Subcutaneous abdominal adipose tissue (tissue), 5 donors: ENCODE measurements at regions not wholly inside any gene's neighbourhood (a gene's known extent, or its start where the extent isn't known, plus 50 kb on each side); places are given as distances from the start of the nearest gene placed in this dataset.
"Not testable (repeated sequence)": the region's sequence is repeated elsewhere in the genome, so short reads cannot be mapped to it uniquely, and the experiment has no call there.

ENCODE experiments used
- H3K27ac ChIP-seq: one replicate; pipeline ENCODE4 v1.7.0; 2013; ENCODE audit warnings: low read depth, mild to moderate bottlenecking, inconsistent platforms, low read length, moderate library complexity
- H3K27me3 ChIP-seq, 5 donors: one replicate each; pipeline ENCODE4 v1.7.0; 2013; ENCODE audit warnings: low read length in 5 of 5, inconsistent platforms in 1 of 5; ENCODE audit not compliant: control insufficient read depth in 5 of 5, insufficient read depth in 4 of 5
- H3K36me3 ChIP-seq, 5 donors: one replicate each; pipeline ENCODE4 v1.7.0; 2013; ENCODE audit warnings: low read length in 5 of 5; ENCODE audit not compliant: control insufficient read depth in 5 of 5, insufficient read depth in 5 of 5
- H3K4me1 ChIP-seq, 5 donors: one replicate each; pipeline ENCODE4 v1.7.0; 2013; ENCODE audit warnings: low read length in 5 of 5, mild to moderate bottlenecking in 3 of 5, moderate library complexity in 1 of 5; ENCODE audit not compliant: control insufficient read depth in 5 of 5, insufficient read depth in 5 of 5
- H3K4me3 ChIP-seq, 5 donors: one replicate each; pipeline ENCODE4 v1.7.0; 2013; ENCODE audit warnings: low read length in 5 of 5, low read depth in 1 of 5
- H3K9ac ChIP-seq, 5 donors: one replicate each; pipeline ENCODE4 v1.7.0; 2013; ENCODE audit warnings: low read length in 5 of 5, mild to moderate bottlenecking in 4 of 5, moderate library complexity in 3 of 5
- H3K9me3 ChIP-seq, 5 donors: one replicate each; pipeline ENCODE4 v1.7.0; 2013; ENCODE audit warnings: low read length in 5 of 5; ENCODE audit not compliant: control insufficient read depth in 5 of 5
- donor health status: healthy.
- donor health status: healthy.
- donor health status: healthy.
- donor health status: healthy.
- donor health status: healthy.

DNA sequence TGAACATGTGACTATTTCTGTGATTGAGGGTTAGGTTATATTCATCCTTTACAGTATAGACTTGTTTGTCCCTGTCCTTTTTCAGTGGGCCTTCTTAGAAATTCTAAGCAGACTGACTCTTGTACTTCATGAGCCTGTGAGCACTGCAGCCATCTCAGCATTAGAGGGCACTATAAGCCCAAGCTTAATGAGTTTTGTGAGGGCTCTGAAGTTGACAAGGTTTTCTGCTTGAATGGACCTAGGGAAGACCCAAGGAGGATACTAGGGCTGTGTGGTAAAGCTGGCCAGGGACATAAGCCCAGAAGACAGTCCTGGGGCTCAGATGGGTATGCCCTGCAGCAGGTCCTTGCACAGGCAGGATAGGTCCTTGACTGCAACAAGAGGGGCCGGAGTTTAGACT lies 126.5 kb downstream of the MRPS30 start:
- H3K27me3 ChIP-seq = no peaks in the 10 kb centered on the region
- H3K4me1 ChIP-seq = no peaks in the 10 kb centered on the region
- no peaks in the 10 kb centered on the region for H3K36me3 ChIP-seq
- no peak overlapping the region for H3K9ac ChIP-seq
- H3K27ac ChIP-seq = no peak overlapping the region
- peaks cover 0 to 4% (median 0%) of the 10 kb centered on the region in 5 donors for H3K9me3 ChIP-seq
- H3K4me3 ChIP-seq = no peak overlapping the region

DNA sequence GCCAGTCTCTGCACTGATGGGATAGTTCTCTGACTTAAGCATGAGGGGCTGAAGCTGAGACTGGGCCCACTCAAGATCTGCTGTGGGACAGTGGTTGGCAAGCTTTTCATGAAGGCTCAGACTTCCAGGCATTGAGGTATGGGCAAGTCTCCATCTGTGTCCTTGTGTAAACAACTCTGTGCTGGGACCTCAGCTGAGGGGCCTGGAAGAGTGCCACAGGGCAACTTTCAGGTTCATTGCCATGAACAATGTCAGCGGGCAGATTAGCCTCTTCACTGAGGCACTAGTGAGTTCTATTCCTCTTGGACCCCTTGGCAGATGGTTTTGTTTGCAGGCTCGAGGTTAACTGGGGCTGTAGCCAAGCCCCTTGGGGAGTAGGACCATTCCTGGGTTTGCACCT lies 127.1 kb downstream of the MRPS30 start:
- no peaks in the 10 kb centered on the region for H3K4me1 ChIP-seq
- H3K27me3 ChIP-seq = no peaks in the 10 kb centered on the region
- no peak overlapping the region for H3K9ac ChIP-seq
- H3K9me3 ChIP-seq = peaks cover 0 to 4% (median 0%) of the 10 kb centered on the region in 5 donors
- no peaks in the 10 kb centered on the region for H3K36me3 ChIP-seq
- no peak overlapping the region for H3K27ac ChIP-seq
- H3K4me3 ChIP-seq = no peak overlapping the region

DNA sequence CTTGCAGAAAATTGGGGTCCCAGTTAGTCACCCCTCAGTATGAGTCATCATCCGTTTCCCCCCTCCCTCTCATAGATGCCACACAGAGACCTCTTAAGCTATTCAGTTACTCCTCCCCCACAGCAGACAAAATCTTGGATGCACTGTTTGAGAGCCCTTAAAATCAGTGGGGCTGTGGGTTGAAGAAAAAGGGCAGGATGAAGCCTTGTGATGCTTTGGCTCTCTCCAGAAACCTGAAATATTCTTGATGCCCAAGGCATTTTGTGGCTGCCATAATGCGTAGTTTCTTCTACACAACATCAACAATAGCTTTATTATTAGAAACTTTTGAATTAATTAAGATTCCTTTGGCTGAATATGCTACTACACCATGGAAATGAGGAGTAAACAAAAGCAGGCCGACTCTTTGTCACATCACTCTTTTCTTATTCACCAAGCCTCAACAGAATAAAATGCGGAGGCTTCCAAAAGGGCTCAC lies 133.8 kb downstream of the MRPS30 start:
- Histone ChIP-seq H3K4me1 (no peaks in the 10 kb centered on the region), H3K27me3 (no peaks in the 10 kb centered on the region), H3K4me3 (no peak overlapping the region), H3K9me3 (no peaks in the 10 kb centered on the region), H3K27ac (no peak overlapping the region), H3K9ac (no peak overlapping the region), H3K36me3 (no peaks in the 10 kb centered on the region)

DNA sequence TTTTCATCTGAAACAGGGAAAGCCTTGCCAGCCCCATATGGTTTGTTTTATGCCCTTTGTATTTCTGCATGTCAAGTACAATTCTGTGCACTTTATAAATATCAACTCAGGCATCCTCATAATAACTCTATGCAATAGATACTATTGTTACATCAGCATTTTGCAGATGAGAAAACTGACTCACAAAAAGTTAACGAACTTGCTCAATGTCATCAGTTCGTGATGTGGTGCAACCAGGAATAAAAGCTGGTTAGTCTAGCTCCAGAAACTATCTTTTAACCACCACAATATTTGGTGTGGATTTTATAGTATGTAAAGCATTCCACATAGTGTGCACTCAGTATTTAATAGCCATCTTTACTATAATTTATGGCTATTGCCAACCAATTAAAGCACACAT lies 134.9 kb downstream of the MRPS30 start:
- no peaks in the 10 kb centered on the region for H3K36me3 ChIP-seq
- H3K4me1 ChIP-seq = no peaks in the 10 kb centered on the region
- H3K9me3 ChIP-seq = no peaks in the 10 kb centered on the region
- no peaks in the 10 kb centered on the region for H3K27me3 ChIP-seq
- H3K27ac ChIP-seq = no peak overlapping the region
- no peak overlapping the region for H3K4me3 ChIP-seq
- no peak overlapping the region for H3K9ac ChIP-seq

DNA sequence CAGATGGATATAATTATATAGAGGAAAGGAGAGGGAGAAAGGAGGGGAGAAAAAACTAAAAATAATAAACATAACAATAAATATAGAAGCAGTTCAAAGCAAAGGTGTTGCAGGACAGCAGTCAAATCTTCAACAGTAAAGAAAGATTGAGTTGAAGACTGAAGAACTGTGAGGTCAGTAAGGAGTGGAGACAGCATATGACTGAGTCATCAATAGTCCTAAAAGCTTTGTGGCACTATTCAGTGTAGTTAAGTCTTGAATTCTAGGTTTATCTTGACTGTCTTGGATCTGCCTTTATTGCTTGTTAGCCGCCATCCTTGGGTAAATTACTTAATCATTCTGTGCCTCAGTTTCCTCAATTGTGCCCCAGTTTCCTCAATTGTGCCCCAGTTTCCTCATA lies 137.0 kb downstream of the MRPS30 start:
- Histone ChIP-seq H3K9me3 (no peaks in the 10 kb centered on the region), H3K36me3 (no peaks in the 10 kb centered on the region)

DNA sequence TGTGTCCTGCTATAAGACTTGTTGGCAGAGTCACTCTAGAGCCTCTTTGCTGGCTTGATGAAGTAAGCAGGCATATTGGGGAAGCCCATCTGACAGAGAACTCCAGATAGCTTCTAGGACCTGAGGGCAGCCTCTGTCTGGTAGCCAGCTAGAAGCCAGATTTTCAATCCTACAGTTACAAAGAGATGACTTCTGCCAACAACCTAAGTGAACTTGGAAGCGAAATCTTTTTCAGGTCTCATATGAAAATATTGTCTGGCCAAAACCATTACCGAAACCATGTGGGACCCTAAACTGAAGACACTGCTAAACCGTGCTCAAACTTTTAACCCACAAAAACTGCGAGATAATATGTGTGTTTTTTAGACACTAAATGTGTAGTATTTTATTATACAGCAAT lies 140.9 kb downstream of the MRPS30 start:
- Histone ChIP-seq H3K4me1 (no peaks in the 10 kb centered on the region), H3K9me3 (no peaks in the 10 kb centered on the region), H3K36me3 (no peaks in the 10 kb centered on the region), H3K9ac (no peak overlapping the region), H3K27me3 (no peaks in the 10 kb centered on the region), H3K27ac (no peak overlapping the region), H3K4me3 (no peak overlapping the region)

More for the DNA sequence above, 137.0 kb downstream of the MRPS30 start:
- Histone ChIP-seq H3K27ac (no peak overlapping the region), H3K27me3 (no peaks in the 10 kb centered on the region), H3K4me1 (no peaks in the 10 kb centered on the region), H3K9ac (no peak overlapping the region), H3K4me3 (no peak overlapping the region)

DNA sequence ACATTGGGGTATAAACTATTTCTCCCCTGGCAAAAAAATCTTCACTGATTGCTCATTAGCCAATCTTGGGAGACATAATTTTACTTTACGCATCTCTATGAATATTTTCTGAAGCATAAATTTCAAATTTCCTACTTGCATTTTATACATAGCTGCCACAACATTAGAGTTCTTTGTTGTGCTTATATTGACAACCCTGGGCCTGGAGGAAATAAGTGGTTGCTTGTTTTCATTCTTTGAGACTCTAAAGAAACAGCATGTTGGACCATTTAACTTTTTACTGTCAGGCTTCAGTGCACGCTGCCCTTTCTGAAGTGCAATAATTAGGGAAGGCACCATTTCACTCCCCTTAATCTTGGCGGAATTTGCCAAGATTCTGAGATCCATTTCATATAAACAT lies 142.6 kb downstream of the MRPS30 start:
- Histone ChIP-seq H3K27me3 (no peaks in the 10 kb centered on the region), H3K4me3 (no peak overlapping the region), H3K27ac (no peak overlapping the region), H3K9ac (no peak overlapping the region), H3K36me3 (no peaks in the 10 kb centered on the region), H3K9me3 (no peaks in the 10 kb centered on the region), H3K4me1 (no peaks in the 10 kb centered on the region)

DNA sequence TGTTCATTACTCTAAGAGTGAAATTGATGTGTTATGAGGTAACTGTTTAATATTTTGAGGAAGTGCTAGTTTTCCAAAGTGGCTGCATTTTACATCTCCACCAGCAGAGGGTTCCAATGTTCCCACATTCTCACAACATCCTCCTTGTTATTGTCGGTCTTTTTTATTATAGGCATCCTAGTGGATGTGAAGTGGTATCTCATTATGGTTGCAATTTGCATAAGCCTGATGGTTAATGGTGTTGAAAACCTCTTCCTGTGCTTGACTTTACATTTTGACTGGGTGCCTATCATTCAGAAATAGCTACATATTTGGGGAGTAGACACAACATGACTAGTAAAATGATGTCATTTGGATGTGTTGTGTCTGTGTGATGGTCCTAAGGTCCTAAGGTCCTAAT lies 143.6 kb downstream of the MRPS30 start:
- H3K4me1 ChIP-seq = no peaks in the 10 kb centered on the region
- H3K4me3 ChIP-seq = no peak overlapping the region
- H3K27ac ChIP-seq = no peak overlapping the region

DNA sequence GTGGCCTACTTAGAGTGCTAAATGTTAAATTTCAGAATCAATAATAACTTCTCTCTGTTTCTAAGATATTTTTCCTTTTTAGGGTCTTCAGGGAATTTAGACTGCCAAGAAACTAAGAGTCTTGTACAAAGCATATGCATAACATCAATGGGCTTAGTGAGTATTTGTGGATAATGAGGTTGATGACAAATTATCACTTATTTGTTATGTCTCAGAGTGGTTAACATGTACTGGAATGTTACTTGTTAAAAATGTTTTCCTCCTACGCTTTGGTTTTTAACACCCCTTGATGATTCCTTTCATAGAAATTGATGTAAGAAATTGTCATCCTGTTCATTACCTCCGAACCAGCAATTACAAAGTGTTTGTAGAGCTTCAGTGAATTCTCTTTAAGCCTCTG lies 144.3 kb downstream of the MRPS30 start:
- Histone ChIP-seq H3K9ac (no peak overlapping the region), H3K27me3 (no peaks in the 10 kb centered on the region), H3K9me3 (no peaks in the 10 kb centered on the region), H3K36me3 (no peaks in the 10 kb centered on the region), H3K4me3 (no peak overlapping the region), H3K4me1 (no peaks in the 10 kb centered on the region), H3K27ac (no peak overlapping the region)

More for the DNA sequence above, 143.6 kb downstream of the MRPS30 start:
- no peaks in the 10 kb centered on the region for H3K9me3 ChIP-seq
- H3K36me3 ChIP-seq = no peaks in the 10 kb centered on the region
- no peaks in the 10 kb centered on the region for H3K27me3 ChIP-seq
- no peak overlapping the region for H3K9ac ChIP-seq

DNA sequence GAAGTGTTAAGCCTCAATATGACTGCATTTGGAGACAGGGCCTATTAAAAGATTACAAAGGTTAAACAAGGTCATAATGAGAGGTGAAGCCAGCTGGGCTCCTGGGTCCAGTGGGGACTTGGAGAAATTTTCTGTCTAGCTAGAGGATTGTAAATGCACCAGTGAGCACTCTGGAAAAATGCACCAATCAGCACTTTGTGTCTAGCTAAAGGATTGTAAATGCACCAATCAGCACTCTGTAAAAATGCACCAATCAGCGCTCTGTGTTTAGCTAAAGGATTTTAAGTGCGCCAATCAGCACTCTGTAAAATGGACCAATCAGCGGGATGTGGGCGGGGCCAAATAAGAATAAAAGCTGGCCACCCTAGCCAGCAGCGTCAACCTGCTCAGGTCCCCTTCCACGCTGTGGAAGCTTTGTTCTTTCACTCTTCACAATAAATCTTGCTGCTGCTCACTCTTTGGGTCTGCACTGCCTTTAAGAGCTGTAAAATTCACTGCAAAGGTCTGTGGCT lies 150.3 kb downstream of the MRPS30 start:
- H3K9ac ChIP-seq, H3K27ac ChIP-seq, H3K4me1 ChIP-seq, H3K4me3 ChIP-seq, H3K9me3 ChIP-seq, H3K36me3 ChIP-seq, H3K27me3 ChIP-seq: not testable (repeated sequence)

DNA sequence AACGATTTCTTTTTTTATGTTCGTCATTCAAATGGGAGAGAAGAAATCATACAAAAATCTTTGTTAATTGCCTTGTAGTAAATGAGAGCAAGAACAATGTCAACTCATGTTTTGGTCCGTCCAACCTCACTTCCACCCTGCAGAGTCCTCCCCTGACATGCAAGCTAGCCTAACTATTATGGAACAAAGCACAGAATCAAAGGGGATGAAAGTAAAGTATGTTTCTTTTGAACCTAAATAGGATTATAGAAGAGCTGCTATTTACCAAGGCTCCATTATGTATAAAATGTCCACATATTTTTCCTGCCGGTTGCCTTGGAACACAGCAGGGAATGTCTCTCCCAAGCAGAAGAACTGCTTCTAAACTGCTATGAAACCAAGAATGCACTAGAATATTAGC lies 161.1 kb downstream of the MRPS30 start:
- H3K4me1 ChIP-seq = no peaks in the 10 kb centered on the region
- peaks cover 0 to 8% (median 5%) of the 10 kb centered on the region in 5 donors for H3K9me3 ChIP-seq
- no peak overlapping the region for H3K27ac ChIP-seq
- H3K4me3 ChIP-seq = no peak overlapping the region
- no peak overlapping the region for H3K9ac ChIP-seq
- no peaks in the 10 kb centered on the region for H3K36me3 ChIP-seq
- no peaks in the 10 kb centered on the region for H3K27me3 ChIP-seq
